ENCODE measurements at regions not wholly inside any gene's neighbourhood (a gene's known extent, or its start where the extent isn't known, plus 50 kb on each side); places are given as distances from the start of the nearest gene placed in this dataset.

- Histone ChIP-seq H3K9me3 (no peaks in the 10 kb centered on the region), H3K36me3 (no peaks in the 10 kb centered on the region), H3K27ac (no peak overlapping the region), H3K4me3 (no peak overlapping the region), H3K27me3 (no peaks in the 10 kb centered on the region), H3K4me1 (ENCODE audit: insufficient read depth) (no peaks in the 10 kb centered on the region)
- intact Hi-C loops (cut with DNase I) = no loop called here
- 56 to 67% (median 60%) methylated on average over 1 of the region's 1 CpG for WGBS, 3 donors
- no peak for DNase-seq
- no peak for TF ChIP-seq EP300 (IDR thresholded peaks at IDR 0.05)
- no peak for TF ChIP-seq POLR2A (IDR thresholded peaks at IDR 0.05)
- TF ChIP-seq CTCF (IDR thresholded peaks at IDR 0.05) = no peak
Measured at GRCh38 chr18:39396168-39396567, 1830.6 kb upstream of the CELF4 start.

GRCh38 chr18:39389800-39390379 is 1824.3 kb upstream of the CELF4 start:
- intact Hi-C loops (cut with DNase I) = no loop called here
- Histone ChIP-seq H3K36me3 (no peaks in the 10 kb centered on the region), H3K27ac (no peak overlapping the region), H3K4me3 (no peak overlapping the region), H3K4me1 (ENCODE audit: insufficient read depth) (no peaks in the 10 kb centered on the region), H3K9me3 (no peaks in the 10 kb centered on the region), H3K27me3 (no peaks in the 10 kb centered on the region)
- no peak for DNase-seq
- 70 to 84% (median 73%) methylated on average over 6 of the region's 6 CpGs for WGBS, 3 donors
- TF ChIP-seq CTCF (IDR thresholded peaks at IDR 0.05) (no peak), POLR2A (IDR thresholded peaks at IDR 0.05) (no peak), EP300 (IDR thresholded peaks at IDR 0.05) (no peak)

GRCh38 chr18:39380866-39381265 is 1815.3 kb upstream of the CELF4 start:
- H3K27me3 ChIP-seq = no peaks in the 10 kb centered on the region
- no peaks in the 10 kb centered on the region for H3K36me3 ChIP-seq
- no peak overlapping the region for H3K4me3 ChIP-seq
- H3K9me3 ChIP-seq = no peaks in the 10 kb centered on the region
- 72 to 77% (median 75%) methylated on average over 9 of the region's 9 CpGs for WGBS, 3 donors
- intact Hi-C loops (cut with DNase I) = no loop called here
- no peak for DNase-seq
- TF ChIP-seq EP300 (IDR thresholded peaks at IDR 0.05) (no peak), CTCF (IDR thresholded peaks at IDR 0.05) (no peak), POLR2A (IDR thresholded peaks at IDR 0.05) (no peak)
- H3K27ac ChIP-seq = no peak overlapping the region
- H3K4me1 ChIP-seq (ENCODE audit: insufficient read depth) = no peaks in the 10 kb centered on the region

- no peak for DNase-seq
- TF ChIP-seq EP300 (IDR thresholded peaks at IDR 0.05) (no peak), POLR2A (IDR thresholded peaks at IDR 0.05) (no peak), CTCF (IDR thresholded peaks at IDR 0.05) (no peak)
- H3K27me3 ChIP-seq = no peaks in the 10 kb centered on the region
- no peaks in the 10 kb centered on the region for H3K4me1 ChIP-seq (ENCODE audit: insufficient read depth)
- H3K4me3 ChIP-seq = no peak overlapping the region
- no peak overlapping the region for H3K27ac ChIP-seq
- no peaks in the 10 kb centered on the region for H3K36me3 ChIP-seq
- H3K9me3 ChIP-seq = no peaks in the 10 kb centered on the region
- WGBS, 3 donors = 81 to 97% (median 93%) methylated on average over 3 of the region's 3 CpGs
- intact Hi-C loops (cut with DNase I) = no loop called here
Measured at GRCh38 chr18:39380186-39380725, 1814.7 kb upstream of the CELF4 start.

Data from ovary (tissue), 7 donors.